HG03521 (cell line): ENCODE measurements at regions not wholly inside any gene's neighbourhood (a gene's known extent, or its start where the extent isn't known, plus 50 kb on each side); places are given as distances from the start of the nearest gene placed in this dataset.
A peak's percentile ranks its signal among the peaks of the same experiment; 100 is the strongest.
"Not testable (repeated sequence)": the region's sequence is repeated elsewhere in the genome, so short reads cannot be mapped to it uniquely, and the experiment has no call there.

Experiments used
- ATAC-seq: cut with Tn5 transposase; IDR thresholded peaks from one replicate; pipeline ENCODE4 v1.9.1; 2021; ENCODE audit warnings: mild to moderate bottlenecking, moderate library complexity; ENCODE audit not compliant: unreplicated experiment

- no peak for ATAC-seq
Observed at GRCh38 chr22:25390297-25391240, 171.1 kb downstream of the CRYBB2 start.

- no peak for ATAC-seq
Observed at GRCh38 chr22:25392584-25392983, 171.9 kb upstream of the GRK3 start.

- no peak for ATAC-seq
Observed at GRCh38 chr22:25393121-25393805, 171.2 kb upstream of the GRK3 start.

- no peak for ATAC-seq
Observed at GRCh38 chr22:25395468-25395867, 169.0 kb upstream of the GRK3 start.

- ATAC-seq, result no peak
Observed at GRCh38 chr22:25395915-25396314, 168.6 kb upstream of the GRK3 start.

- no peak for ATAC-seq
Observed at GRCh38 chr22:25396615-25397200, 167.8 kb upstream of the GRK3 start.

- no peak for ATAC-seq
Observed at GRCh38 chr22:25397616-25398015, 166.9 kb upstream of the GRK3 start.

- not testable (repeated sequence) for ATAC-seq
Observed at GRCh38 chr22:25398591-25399062, 165.8 kb upstream of the GRK3 start.

- no peak for ATAC-seq
Observed at GRCh38 chr22:25399649-25400151, 164.8 kb upstream of the GRK3 start.

GRCh38 chr22:25402160-25402500 lies 162.3 kb upstream of the GRK3 start:
- ATAC-seq, result no peak

- ATAC-seq, result no peak
Observed at GRCh38 chr22:25402501-25403283, 161.8 kb upstream of the GRK3 start.

- no peak for ATAC-seq
Observed at GRCh38 chr22:25403284-25403810, 161.1 kb upstream of the GRK3 start.

- ATAC-seq, result no peak
Observed at GRCh38 chr22:25403811-25404471, 160.5 kb upstream of the GRK3 start.

- no peak for ATAC-seq
Observed at GRCh38 chr22:25404556-25404927, 159.9 kb upstream of the GRK3 start.

- peak; percentile 39 for ATAC-seq
Observed at GRCh38 chr22:25404928-25405816, 159.3 kb upstream of the GRK3 start.

GRCh38 chr22:25405841-25406509 lies 158.5 kb upstream of the GRK3 start:
- no peak for ATAC-seq

GRCh38 chr22:25406510-25407210 lies 157.8 kb upstream of the GRK3 start:
- no peak for ATAC-seq
